ENCODE measurements at regions not wholly inside any gene's neighbourhood (a gene's known extent, or its start where the extent isn't known, plus 50 kb on each side); places are given as distances from the start of the nearest gene placed in this dataset.

DNA sequence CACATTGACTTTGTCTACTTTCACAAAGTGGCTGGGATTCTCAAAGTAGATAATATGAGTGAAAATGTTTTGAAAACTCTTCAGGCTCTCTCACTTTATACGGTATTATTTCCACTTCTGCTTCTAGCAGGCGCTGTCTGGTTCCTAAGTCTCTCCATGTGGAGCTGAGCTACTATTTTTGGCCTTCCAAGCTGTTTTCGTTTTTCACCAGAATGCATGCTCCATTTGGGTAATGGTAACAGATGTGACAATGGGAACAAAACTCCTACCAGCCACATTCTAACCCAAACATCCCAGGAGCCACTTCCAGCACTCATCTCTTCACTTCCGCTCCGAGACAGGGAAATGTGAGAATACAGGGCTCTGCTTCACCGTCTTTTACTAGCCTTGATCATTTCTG, 586.7 kb downstream of the NTRK3 start:
- TF ChIP-seq EZH2 (IDR thresholded peaks at IDR 0.05) (no peak), POLR2AphosphoS5 (IDR thresholded peaks at IDR 0.05; ENCODE audit: borderline replicate concordance, low read depth, low read length) (no peak)
